HEK293 (cell line): ENCODE measurements at regions not wholly inside any gene's neighbourhood (a gene's known extent, or its start where the extent isn't known, plus 50 kb on each side); places are given as distances from the start of the nearest gene placed in this dataset.

Source experiments
- CTCF ChIP-seq: fragments of 450-650 bp; formaldehyde crosslinking; IDR thresholded peaks from 2 replicates; pipeline ENCODE4 v1.5.1; 2016; ENCODE audit warnings: missing biosample characterization, missing genetic modification characterization
- ZFHX2 ChIP-seq: fragments of 450-650 bp; formaldehyde crosslinking; conservative IDR thresholded peaks from 2 replicates; pipeline ENCODE4 v1.5.1; 2016; ENCODE audit warnings: missing biosample characterization, missing genetic modification characterization
- ZNF530 ChIP-seq: fragments of 450-650 bp; formaldehyde crosslinking; IDR thresholded peaks from 2 replicates; pipeline ENCODE4 v1.5.1; 2016; ENCODE audit warnings: low read depth, missing biosample characterization, missing genetic modification characterization
- TF ChIP-seq, protein P1 (sequence below): sonication (generic); formaldehyde crosslinking; IDR thresholded peaks from 2 replicates; pipeline ENCODE4 v1.8.1; 2022; ENCODE audit warnings: mild to moderate bottlenecking, moderate library complexity, missing genetic modification reagents

GRCh38 chr1:82646336-82646735 lies 845.6 kb downstream of the ADGRL2 start:
- TF ChIP-seq ZNF530 (tag by site-specific recombination) = no peak
- no peak for TF ChIP-seq ZFHX2
- TF ChIP-seq, protein P1, sequence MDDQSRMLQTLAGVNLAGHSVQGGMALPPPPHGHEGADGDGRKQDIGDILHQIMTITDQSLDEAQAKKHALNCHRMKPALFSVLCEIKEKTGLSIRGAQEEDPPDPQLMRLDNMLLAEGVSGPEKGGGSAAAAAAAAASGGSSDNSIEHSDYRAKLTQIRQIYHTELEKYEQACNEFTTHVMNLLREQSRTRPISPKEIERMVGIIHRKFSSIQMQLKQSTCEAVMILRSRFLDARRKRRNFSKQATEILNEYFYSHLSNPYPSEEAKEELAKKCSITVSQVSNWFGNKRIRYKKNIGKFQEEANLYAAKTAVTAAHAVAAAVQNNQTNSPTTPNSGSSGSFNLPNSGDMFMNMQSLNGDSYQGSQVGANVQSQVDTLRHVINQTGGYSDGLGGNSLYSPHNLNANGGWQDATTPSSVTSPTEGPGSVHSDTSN (CRISPR knock-in tag) = no peak
- TF ChIP-seq CTCF = no peak
